GM18507 (cell line): ENCODE measurements at regions not wholly inside any gene's neighbourhood (a gene's known extent, or its start where the extent isn't known, plus 50 kb on each side); places are given as distances from the start of the nearest gene placed in this dataset.

Source experiments
- DNase-seq: peaks from one replicate; pipeline ENCODE4 v3.0.0; 2011; ENCODE audit warnings: low read depth; ENCODE audit not compliant: insufficient read length; ENCODE audit errors: extremely low spot score
- FAIRE-seq: peaks from 2 replicates; lab custom pipeline; 2011; peaks lifted over from hg19 to GRCh38; lab: Jason Lieb, UNC

DNA sequence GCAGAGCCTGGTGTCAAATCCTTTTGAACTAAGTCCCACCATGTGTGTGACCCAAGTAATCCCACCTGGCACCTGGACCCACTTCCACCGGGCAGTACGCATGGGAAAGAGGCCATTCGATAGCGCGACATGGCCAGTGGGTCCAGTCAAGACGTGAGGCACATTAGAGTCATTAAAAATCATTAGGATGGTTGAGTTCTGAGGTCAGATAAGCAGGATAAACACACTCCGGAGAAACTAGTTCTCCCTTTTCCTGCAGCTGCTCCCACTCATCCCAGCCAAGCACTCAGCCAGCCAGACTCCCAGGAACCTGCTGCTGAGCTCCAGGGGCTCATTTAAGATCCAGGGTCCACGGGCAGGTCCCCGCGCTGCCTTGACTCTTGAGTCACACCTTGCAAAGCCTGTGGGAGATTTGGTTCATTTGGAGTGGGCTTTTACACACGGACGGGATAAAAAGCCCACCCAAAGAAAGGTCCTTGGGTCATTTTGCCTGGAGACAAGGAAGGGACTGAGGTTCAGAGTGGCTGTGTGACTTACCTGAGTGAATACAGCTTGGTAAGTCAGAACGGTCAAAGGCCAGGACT is 313.9 kb downstream of the BCL11B start:
- FAIRE-seq (no peak), DNase-seq (no peak)

DNA sequence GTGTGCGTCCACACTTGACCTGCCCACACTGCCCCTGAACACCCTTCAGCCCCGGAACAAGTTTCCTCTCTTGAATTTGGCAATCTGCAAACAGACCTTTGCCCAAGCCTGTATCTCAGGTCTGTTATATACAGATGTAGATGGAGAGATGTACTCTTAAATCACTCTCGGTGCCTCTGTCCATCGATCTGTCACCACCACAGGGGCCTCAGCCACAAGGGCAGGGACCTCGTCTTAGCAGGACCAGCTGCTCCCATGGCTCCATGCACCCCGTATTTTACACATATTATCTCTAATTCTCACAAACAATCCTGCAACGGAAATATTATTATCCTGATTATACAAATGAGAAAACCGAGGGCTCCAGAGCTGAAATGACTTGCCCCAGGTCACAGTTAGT is 313.4 kb downstream of the BCL11B start:
- FAIRE-seq (no peak), DNase-seq (no peak)

DNA sequence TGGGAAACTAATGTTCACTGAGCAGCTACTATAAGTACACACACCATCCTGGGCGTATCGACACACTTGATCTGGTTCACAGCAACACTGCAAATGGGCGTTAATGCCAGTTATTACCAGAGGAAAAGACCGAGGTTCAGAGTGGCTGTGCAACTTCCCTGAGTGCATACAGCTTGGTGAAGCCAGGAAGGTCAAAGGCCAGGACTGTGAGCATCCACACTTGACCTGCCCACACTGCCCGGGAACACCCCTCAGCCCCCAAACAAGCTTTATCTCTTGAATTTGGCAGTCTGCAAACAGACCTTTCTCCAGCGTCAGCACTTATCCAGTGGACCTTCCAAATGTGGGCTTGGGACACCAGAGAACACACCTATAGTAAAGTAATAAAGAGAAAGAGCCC is 312.6 kb downstream of the BCL11B start:
- FAIRE-seq, result no peak

DNA sequence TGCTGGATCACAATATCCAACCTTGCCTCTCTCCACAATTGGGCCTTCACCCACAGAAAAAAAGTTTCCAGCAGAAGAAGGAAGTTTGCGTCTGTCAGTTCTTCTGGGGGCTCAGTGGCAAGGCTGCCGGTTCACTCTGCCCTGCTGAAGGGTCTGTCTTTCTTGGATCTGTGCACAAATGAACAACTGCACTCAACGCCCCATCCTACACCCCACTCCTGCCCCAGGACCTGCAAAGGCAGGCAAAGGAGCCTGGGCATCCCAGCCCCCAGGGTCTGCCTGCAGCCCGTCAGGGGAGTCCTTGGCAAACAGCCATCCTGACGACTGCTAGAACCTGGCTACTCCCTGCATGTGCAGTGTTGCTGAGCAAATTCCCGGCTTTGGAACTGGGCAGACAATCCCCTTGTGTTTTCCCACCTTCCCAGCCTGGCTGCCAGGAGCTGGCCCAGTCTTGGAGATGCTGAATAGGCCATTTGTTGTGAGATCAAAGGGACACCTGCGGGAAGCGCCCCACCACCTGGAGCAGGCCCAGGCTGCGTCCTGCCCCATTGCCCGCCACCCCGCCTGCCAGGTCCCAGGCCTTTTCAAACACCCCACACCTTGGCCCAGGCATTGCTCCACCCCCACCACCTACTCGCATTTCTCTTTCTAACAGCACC is 311.9 kb downstream of the BCL11B start:
- no peak for FAIRE-seq

More for the DNA sequence above, 312.6 kb downstream of the BCL11B start:
- no peak for DNase-seq

DNA sequence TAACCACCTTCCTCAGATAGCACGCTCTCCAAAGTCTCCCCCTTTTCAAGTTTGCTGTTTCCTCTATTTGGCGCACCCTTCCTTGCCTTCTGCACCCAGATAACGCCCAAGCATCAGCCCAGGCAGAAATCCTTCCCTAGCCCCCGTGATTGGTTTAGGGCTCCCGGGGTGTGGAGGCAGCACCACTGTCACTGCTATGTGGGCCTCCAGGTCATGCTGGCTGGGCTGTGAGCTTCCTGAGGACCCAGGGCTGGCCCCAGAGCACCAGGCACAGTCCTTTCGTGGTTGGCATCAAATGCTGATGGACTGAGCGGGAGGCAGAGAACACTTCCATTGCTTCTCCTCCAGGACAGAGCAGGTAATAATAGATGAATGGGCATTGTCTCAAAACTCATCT is 311.4 kb downstream of the BCL11B start:
- DNase-seq (no peak), FAIRE-seq (no peak)

More for the DNA sequence above, 311.9 kb downstream of the BCL11B start:
- DNase-seq, result no peak

DNA sequence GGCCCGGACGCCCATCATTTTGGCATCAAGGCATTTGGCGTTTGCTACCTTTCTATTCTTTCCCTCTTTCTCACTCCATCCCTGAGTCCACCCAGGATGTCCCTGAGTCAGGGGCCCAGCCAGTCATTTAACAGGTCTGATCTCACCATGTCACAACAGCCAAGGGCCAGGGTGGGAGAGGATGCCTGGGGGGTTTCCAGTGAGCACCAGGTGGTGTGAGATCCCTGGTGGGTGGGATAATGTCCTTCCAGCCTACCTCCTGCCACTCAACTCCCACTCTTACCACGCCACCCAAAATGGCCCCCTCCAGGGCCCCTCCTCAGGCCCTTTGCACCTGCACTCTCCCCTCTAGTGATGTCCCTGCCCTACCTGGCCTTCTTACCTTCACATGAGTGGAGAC is 310.8 kb downstream of the BCL11B start:
- FAIRE-seq (no peak), DNase-seq (no peak)

DNA sequence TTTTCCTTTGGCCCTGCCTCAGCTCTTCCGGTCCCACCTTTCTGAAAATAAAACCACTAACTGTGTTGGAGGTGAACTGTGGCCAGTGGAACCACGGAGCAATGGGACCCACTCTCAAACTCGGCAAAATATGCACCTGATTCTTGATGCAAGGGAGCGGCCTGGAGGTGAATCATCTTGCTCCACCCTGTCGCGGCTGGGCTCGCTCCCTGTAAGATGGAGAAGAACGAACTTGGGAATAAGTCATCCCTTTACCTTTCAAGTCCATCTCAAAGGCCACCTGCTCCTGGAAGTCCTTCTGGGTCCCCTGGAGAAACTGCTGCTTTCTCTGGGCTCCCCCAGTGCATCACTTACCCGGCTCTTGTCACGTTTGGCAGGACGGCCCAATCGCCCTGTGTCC is 309.9 kb downstream of the BCL11B start:
- DNase-seq (no peak), FAIRE-seq (no peak)

DNA sequence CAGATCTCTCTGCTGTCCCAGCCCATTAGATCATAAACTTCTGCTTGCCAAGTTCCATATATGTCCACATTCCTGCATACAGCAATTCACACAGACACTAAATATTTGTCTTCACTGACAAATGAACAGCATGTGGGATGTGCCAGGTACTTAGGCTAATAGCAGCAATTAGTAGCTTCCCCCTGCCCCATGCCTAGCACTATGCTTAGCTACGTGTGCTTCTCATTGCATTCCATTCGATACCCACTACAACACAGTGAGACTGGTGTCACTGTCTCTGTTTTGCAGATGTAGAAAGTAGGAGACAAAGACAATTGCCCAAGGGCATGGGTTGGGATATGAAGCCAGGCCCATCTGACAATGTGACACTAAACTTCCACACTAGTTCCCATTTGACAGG is 308.4 kb downstream of the BCL11B start:
- FAIRE-seq, result no peak
- DNase-seq, result no peak

DNA sequence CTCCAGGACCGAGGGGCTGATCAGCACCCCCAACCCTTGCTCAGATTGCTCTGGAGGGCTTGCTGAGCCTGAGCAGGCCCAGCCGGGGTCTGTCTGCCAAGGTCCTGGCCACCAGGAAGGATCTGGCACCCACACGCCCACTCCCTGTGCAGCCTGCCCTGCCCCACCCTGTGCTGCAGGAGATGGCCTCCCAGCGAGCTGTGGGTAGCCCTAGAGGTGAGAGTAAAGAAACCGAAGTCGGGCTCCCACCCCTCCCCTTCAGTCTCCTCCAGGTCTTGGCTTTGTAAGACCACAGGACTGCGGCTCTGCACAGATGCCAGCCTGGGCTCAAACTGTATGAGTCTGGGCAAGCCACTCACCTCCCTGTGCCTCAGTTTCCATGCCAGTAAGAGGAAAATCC is 307.8 kb downstream of the BCL11B start:
- FAIRE-seq, result no peak
- DNase-seq, result no peak

DNA sequence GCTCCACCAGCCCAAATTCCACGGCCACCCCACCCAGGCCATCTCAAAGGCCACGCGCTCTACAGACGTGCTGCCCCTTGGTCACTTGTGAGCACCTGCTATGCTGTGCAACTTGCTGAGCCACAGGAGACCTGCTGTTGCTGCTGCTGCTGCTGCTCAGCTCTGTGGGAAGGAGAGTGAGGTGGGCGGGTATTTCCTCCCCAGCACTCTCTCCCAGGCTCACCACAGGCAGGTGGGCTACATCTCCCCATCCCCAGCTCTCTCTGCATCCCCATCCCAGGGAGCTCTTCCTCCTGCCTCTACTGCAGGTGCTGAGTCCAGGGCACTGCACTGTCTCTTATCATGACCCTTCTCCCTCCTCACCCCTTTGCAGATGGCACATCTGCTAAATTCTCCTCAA is 306.9 kb downstream of the BCL11B start:
- FAIRE-seq (no peak), DNase-seq (no peak)

DNA sequence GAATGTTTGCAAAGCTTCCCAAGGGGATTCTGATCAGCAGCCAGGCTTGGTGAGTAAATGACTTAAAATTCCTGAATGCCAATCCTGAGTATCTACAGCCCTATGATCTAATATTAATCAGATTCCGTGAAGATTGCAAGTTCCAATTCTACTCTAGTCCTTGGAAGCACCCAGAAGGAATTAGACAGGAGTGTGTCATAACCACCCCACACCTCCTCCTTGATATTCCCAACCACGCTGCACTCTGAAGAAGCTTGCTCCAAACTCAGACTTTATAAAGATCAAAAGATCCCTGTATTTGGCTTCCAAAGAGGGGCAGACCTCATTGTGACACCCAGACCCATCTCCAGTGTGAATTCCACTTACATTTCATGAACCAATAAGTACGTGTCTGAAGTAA is 306.0 kb downstream of the BCL11B start:
- DNase-seq (no peak), FAIRE-seq (no peak)

DNA sequence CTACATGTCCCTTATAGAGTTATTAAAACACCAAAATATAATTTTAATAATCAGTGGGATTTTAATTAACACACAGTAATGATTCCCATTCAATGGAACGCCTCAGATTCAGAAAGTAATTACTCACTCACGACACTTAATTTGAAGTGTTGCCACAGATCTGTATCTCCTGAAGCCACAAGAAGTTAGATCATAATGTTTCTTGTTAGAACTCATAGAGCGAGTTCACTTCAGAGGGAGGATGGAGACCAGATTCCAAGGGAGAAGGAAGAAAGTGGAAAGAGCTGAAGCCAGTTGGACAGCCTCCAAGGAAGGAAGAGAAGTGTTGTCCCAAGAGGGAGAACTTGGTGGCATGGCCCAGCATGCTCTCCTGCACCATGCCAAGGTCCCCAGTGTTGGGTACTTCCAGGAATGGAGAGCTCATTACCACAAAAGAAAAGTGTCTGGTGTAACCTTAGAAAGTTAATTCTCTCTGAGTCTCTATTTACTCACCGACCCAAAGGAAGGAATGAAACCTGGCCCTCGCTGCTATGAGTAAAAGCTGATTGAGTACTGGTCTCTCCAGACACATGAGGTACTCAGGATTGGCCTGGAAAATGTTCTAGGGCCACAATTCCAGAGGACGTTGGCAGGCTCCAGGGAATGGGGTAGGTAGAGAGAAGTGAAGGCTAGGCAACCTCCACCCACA is 305.4 kb downstream of the BCL11B start:
- DNase-seq, result no peak
- no peak for FAIRE-seq

DNA sequence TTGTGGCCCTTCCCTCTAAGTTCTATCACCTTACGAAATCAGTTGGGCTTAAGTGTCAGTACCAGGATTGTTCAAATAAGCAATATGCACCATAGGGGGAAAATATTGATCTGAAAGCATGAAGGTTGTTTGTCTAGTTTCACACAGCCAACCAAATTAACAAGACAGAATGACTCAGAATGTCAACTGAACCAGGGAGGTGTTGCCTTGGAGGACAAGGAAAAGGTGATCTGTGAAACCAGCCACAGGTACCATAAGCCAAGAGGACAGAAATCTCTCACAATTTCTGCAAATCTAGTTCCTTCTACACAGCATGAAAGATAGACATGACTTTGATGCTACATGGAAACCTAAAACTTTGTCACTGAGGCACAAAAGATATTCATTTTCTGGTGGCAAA is 297.9 kb downstream of the BCL11B start:
- DNase-seq (no peak), FAIRE-seq (no peak)

DNA sequence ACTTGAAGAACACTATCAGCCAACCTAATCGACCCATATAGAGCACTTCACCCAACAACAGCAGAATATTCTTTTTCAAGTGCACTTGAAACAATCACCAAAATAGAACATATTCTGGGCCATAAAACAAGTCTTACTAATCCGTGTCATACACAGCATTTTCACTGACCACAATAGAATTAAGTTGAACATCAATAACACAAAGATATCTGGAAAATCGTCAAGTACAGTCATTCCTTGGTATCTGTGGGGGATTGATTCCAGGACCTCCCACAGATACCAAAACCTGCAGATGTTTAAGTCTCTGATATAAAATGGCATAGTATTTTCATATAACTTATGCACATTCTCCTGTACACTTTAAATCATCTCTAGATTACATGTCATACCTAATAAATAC is 295.7 kb downstream of the BCL11B start:
- DNase-seq (no peak), FAIRE-seq (no peak)

DNA sequence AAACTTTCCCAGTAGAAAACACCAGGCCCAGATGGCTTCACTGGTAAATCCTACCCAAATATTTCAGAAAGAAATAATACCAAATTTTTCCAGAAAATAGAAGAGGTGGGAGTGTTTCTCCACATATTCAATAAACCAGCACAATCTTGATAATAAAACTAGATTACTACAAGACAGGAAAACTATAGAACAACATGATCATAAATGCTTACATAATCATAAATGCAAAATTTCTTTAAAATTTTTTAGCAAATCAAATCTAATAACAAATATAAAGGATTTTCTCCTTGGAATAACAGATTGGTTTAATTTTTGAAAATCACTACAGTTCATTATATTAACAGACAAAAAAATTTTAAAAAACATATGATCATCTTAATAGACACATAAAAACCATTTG is 294.5 kb downstream of the BCL11B start:
- FAIRE-seq (no peak), DNase-seq (no peak)

DNA sequence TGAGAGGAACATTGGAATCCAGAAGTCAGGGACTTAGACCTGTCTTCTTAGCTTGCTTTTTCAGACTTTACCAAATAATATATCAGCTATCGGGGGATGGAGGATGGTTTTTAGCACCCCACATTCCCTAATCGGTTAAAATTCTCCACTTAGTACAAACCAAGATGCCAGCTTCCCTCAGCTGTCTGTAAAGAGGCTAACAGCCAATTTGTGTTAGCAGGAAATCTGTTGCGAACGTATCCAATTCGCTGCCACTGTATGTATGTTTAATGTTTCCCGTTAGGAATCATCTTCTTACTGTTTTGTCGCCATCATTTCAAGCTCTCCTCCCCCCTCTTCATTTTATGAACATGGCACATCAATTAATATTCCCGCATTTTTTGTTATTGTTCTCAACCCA is 289.0 kb downstream of the BCL11B start:
- DNase-seq (no peak), FAIRE-seq (no peak)

DNA sequence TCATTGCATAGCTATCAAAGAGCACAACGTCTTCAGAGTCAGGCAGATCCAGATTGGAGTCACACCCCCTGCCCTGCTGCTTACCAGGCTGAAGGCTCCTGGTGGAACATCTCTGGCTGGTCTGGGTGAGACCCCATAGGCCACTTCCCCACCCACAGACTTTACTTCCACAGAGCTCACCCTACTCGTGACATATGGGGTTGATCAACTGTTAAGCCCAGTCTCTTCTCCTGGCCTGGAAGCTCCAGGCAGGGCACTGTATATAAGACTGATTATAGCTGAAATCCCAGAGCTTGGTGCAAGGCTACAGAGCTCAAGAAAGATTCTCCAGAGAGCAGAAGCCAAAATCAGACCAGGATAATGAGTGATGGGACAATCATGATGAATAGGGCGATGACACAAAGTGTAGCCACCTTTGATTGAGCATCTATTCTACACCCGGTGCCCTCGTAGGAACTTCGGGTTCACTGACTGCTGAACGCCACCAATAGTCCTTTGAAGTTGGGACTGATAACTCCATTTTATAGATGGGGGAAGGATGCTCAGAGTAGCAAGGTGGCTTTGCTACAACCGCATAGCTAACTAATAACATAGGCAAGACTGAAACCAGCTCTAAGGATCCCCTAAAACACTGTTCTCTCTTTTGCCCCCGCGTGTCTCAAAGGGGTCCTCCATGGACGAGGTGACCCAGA is 287.8 kb downstream of the BCL11B start:
- FAIRE-seq (no peak), DNase-seq (no peak)

DNA sequence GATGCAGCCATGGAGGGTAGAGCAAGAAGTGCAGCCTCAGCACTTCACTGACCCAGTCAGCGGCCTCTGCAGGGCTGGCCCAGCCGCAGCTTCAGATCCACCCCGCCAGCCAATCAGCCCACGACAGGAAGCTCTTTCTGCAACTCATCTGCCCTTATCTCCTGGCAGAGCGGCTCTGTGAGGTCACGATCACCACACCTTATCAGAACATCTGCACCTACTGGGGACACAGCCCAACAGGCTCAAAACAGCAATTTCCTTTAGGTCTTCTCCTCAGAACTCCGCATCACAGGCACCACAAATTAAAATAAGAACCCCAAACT is 287.3 kb downstream of the BCL11B start:
- FAIRE-seq, result no peak

DNA sequence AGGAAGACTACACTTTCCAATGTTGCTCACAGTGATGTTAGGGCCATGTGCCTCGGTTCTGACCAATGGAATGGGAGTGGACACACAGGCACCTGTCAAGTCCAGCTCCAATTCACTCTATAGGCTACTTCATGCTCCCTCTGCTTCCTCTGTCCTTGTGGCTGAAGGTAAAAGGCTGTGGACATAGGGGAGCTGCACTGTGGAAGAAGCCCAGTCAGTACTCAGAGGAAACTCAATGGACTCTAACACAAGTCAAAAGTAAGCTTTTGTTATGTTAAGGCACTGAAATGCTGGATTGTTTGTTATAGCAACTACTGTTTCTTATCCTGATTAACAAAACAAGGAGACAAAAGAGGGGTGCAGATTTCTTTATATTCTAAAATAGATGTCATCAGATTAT is 278.2 kb downstream of the BCL11B start:
- FAIRE-seq (no peak), DNase-seq (no peak)

More for the DNA sequence above, 287.3 kb downstream of the BCL11B start:
- DNase-seq, result no peak

DNA sequence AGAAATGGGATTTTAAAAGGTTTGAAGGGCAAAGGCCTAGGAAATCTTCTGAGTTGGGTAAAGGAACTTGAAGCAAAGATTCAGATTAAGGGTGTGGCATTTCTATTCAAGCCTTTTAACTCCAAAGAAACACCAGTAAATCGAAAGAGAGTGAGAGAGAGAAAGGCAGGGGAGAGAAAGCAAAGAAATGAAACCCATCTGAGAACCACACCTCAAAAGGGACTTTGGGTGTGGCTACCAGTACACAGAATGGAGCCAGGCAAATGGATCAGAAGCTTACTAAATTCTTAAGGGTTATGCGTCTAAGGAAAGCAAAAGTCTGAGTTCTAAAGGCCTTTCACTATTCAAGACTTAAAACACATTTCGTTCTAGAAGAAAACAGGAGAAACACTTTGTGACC is 277.4 kb downstream of the BCL11B start:
- DNase-seq (no peak), FAIRE-seq (no peak)
